Parathyroid adenoma (tissue), 2 donors: ENCODE measurements at regions not wholly inside any gene's neighbourhood (a gene's known extent, or its start where the extent isn't known, plus 50 kb on each side); places are given as distances from the start of the nearest gene placed in this dataset.

ENCODE experiments used
- H2AFZ ChIP-seq: fragments of 300-600 bp; sonication (generic); one replicate; pipeline ENCODE4 v1.7.0; 2017; ENCODE audit warnings: antibody characterized with exemption, mild to moderate bottlenecking
- H3K27ac ChIP-seq: fragments of 300-600 bp; sonication (generic); one replicate; pipeline ENCODE4 v1.7.0; 2017
- H3K27me3 ChIP-seq: fragments of 300-600 bp; sonication (generic); one replicate; pipeline ENCODE4 v1.7.0; 2017; ENCODE audit warnings: low read length; ENCODE audit not compliant: control insufficient read depth, insufficient read depth
- H3K36me3 ChIP-seq: fragments of 300-600 bp; sonication (generic); one replicate; pipeline ENCODE4 v1.7.0; 2017; ENCODE audit warnings: low read length; ENCODE audit not compliant: control insufficient read depth, insufficient read depth
- H3K4me1 ChIP-seq: fragments of 300-600 bp; sonication (generic); one replicate; pipeline ENCODE4 v1.7.0; 2017; ENCODE audit warnings: control low read depth
- H3K4me2 ChIP-seq: fragments of 300-600 bp; sonication (generic); one replicate; pipeline ENCODE4 v1.7.0; 2017; ENCODE audit warnings: low read length
- H3K4me3 ChIP-seq: fragments of 300-600 bp; sonication (generic); one replicate; pipeline ENCODE4 v1.7.0; 2017; ENCODE audit warnings: low read depth, low read length
- H3K79me2 ChIP-seq: fragments of 300-600 bp; sonication (generic); one replicate; pipeline ENCODE4 v1.7.0; 2017; ENCODE audit warnings: control low read depth
- H3K9ac ChIP-seq: fragments of 300-600 bp; sonication (generic); one replicate; pipeline ENCODE4 v1.7.0; 2017; ENCODE audit warnings: mild to moderate bottlenecking
- H3K9me3 ChIP-seq: fragments of 300-600 bp; sonication (generic); one replicate; pipeline ENCODE4 v1.7.0; 2017; ENCODE audit warnings: low read length; ENCODE audit not compliant: control insufficient read depth
- CTCF ChIP-seq: fragments of 300-600 bp; sonication (generic); IDR thresholded peaks from one replicate; pipeline ENCODE4 v1.7.0; 2017; ENCODE audit warnings: antibody characterized with exemption, mild to moderate bottlenecking
- donor health status: primary hyperparathyroidism.

GRCh38 chr1:178643349-178643748 is 81.7 kb upstream of the RALGPS2 start:
- Histone ChIP-seq H3K27ac (no peak overlapping the region), H3K4me1 (no peaks in the 10 kb centered on the region), H3K9me3 (no peaks in the 10 kb centered on the region), H3K27me3 (no peaks in the 10 kb centered on the region), H3K36me3 (no peaks in the 10 kb centered on the region), H3K9ac (no peak overlapping the region), H3K4me3 (no peak overlapping the region), H3K4me2 (no peak overlapping the region), H3K79me2 (no peaks in the 10 kb centered on the region), H2AFZ (no peak overlapping the region)
- no peak for TF ChIP-seq CTCF

GRCh38 chr1:178643831-178644230 is 81.2 kb upstream of the RALGPS2 start:
- Histone ChIP-seq H3K79me2 (no peaks in the 10 kb centered on the region), H3K4me1 (no peaks in the 10 kb centered on the region), H3K27ac (no peak overlapping the region), H3K27me3 (no peaks in the 10 kb centered on the region), H3K4me2 (no peak overlapping the region), H3K9ac (no peak overlapping the region), H3K4me3 (no peak overlapping the region), H2AFZ (no peak overlapping the region), H3K9me3 (no peaks in the 10 kb centered on the region), H3K36me3 (no peaks in the 10 kb centered on the region)
- no peak for TF ChIP-seq CTCF

GRCh38 chr1:178644308-178645120 is 80.5 kb upstream of the RALGPS2 start:
- no peaks in the 10 kb centered on the region for H3K9me3 ChIP-seq
- H3K4me3 ChIP-seq = no peak overlapping the region
- H3K9ac ChIP-seq = no peak overlapping the region
- no peak overlapping the region for H3K4me2 ChIP-seq
- no peak overlapping the region for H3K27ac ChIP-seq
- no peaks in the 10 kb centered on the region for H3K36me3 ChIP-seq
- TF ChIP-seq CTCF = no peak
- no peaks in the 10 kb centered on the region for H3K27me3 ChIP-seq
- H2AFZ ChIP-seq = no peak overlapping the region
- H3K79me2 ChIP-seq = no peaks in the 10 kb centered on the region
- H3K4me1 ChIP-seq = no peaks in the 10 kb centered on the region

GRCh38 chr1:178645157-178645807 is 79.8 kb upstream of the RALGPS2 start:
- Histone ChIP-seq H3K27ac (no peak overlapping the region), H3K4me3 (no peak overlapping the region), H3K27me3 (no peaks in the 10 kb centered on the region), H3K9me3 (no peaks in the 10 kb centered on the region), H2AFZ (no peak overlapping the region), H3K4me2 (no peak overlapping the region), H3K4me1 (no peaks in the 10 kb centered on the region), H3K9ac (no peak overlapping the region), H3K79me2 (no peaks in the 10 kb centered on the region), H3K36me3 (no peaks in the 10 kb centered on the region)
- TF ChIP-seq CTCF = no peak

GRCh38 chr1:178645808-178646200 is 79.2 kb upstream of the RALGPS2 start:
- Histone ChIP-seq H3K79me2 (no peaks in the 10 kb centered on the region), H3K9ac (no peak overlapping the region), H3K9me3 (no peaks in the 10 kb centered on the region), H3K4me2 (no peak overlapping the region), H3K27me3 (no peaks in the 10 kb centered on the region), H3K4me3 (no peak overlapping the region), H3K27ac (no peak overlapping the region), H3K36me3 (no peaks in the 10 kb centered on the region), H2AFZ (no peak overlapping the region), H3K4me1 (no peaks in the 10 kb centered on the region)
- no peak for TF ChIP-seq CTCF
